HepG2 (cell line): ENCODE measurements at regions not wholly inside any gene's neighbourhood (a gene's known extent, or its start where the extent isn't known, plus 50 kb on each side); places are given as distances from the start of the nearest gene placed in this dataset.

Experiments used
- ZBTB1 ChIP-seq: sonication (generic); formaldehyde crosslinking; IDR thresholded peaks from 2 replicates; pipeline ENCODE4 v1.4.0; 2020; ENCODE audit warnings: missing genetic modification reagents, borderline replicate concordance
- ZBTB40 ChIP-seq, 2 experiments: fragments of 450-650 bp in 1 of 2; sonication (generic) in 1 of 2; formaldehyde crosslinking in 1 of 2; IDR thresholded peaks; 2 replicates each; pipeline versions ENCODE4 v1.6.1 to v1.8.0; 2016 to 2022; ENCODE audit warnings: antibody characterized with exemption in 1 of 2, mild to moderate bottlenecking in 1 of 2, missing genetic modification reagents in 1 of 2
- ZNF296 ChIP-seq: sonication (generic); formaldehyde crosslinking; conservative IDR thresholded peaks from 2 replicates; pipeline ENCODE4 v1.5.0; 2020; ENCODE audit warnings: mild to moderate bottlenecking, missing genetic modification reagents
- ZNF382 ChIP-seq: sonication (generic); formaldehyde crosslinking; IDR thresholded peaks from 2 replicates; pipeline ENCODE4 v1.5.0; 2020; ENCODE audit warnings: missing genetic modification reagents, mild to moderate bottlenecking, borderline replicate concordance
- ZNF572 ChIP-seq: sonication (generic); formaldehyde crosslinking; IDR thresholded peaks from 2 replicates; pipeline ENCODE4 v1.5.1; 2020; ENCODE audit warnings: mild to moderate bottlenecking, missing genetic modification reagents

GRCh38 chrX:42496239-42496638 is 281.7 kb downstream of the PPP1R2C start (continued):
- no peak for TF ChIP-seq ZBTB40 (IDR thresholded peaks at IDR 0.05)
- no peak for TF ChIP-seq ZBTB40 (CRISPR knock-in tag; IDR thresholded peaks at IDR 0.05)
- no peak for TF ChIP-seq ZBTB1 (CRISPR knock-in tag)
- TF ChIP-seq ZNF296, result no peak
- no peak for TF ChIP-seq ZNF382 (CRISPR knock-in tag)
- no peak for TF ChIP-seq ZNF572 (CRISPR knock-in tag)
- TF ChIP-seq, all 625 proteins: peak for 0
